Panc1 (cell line): ENCODE measurements at regions not wholly inside any gene's neighbourhood (a gene's known extent, or its start where the extent isn't known, plus 50 kb on each side); places are given as distances from the start of the nearest gene placed in this dataset.

Experiments
- POLR2AphosphoS5 ChIP-seq: IDR thresholded peaks from 2 replicates; pipeline ENCODE4 v1.6.1; 2012; ENCODE audit warnings: mild to moderate bottlenecking, low read depth, low read length, moderate library complexity
- TF ChIP-seq, protein P1 (sequence below): fragments of 450-650 bp; IDR thresholded peaks from 2 replicates; pipeline ENCODE4 v1.5.1; 2017; ENCODE audit warnings: mild to moderate bottlenecking

DNA sequence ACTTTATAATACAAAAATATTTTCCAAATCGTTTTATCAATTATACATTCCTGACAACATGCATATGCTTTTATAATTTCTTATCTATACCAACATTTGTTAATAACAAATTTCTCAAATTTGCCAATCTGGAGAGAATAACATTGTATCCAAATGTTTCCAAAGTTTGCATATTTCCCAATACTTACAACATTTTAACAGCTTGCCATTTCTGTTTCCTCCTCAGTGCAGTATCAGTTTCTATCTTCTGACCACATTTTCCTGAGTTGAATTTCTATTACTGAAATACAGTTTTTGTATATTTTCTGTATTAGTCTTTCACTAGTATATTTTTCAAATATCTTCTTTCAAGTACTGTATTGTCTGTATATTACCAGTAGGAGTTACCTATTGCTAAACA is 1594.3 kb downstream of the PLA2G4A start:
- TF ChIP-seq, protein P1, sequence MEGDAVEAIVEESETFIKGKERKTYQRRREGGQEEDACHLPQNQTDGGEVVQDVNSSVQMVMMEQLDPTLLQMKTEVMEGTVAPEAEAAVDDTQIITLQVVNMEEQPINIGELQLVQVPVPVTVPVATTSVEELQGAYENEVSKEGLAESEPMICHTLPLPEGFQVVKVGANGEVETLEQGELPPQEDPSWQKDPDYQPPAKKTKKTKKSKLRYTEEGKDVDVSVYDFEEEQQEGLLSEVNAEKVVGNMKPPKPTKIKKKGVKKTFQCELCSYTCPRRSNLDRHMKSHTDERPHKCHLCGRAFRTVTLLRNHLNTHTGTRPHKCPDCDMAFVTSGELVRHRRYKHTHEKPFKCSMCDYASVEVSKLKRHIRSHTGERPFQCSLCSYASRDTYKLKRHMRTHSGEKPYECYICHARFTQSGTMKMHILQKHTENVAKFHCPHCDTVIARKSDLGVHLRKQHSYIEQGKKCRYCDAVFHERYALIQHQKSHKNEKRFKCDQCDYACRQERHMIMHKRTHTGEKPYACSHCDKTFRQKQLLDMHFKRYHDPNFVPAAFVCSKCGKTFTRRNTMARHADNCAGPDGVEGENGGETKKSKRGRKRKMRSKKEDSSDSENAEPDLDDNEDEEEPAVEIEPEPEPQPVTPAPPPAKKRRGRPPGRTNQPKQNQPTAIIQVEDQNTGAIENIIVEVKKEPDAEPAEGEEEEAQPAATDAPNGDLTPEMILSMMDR: no peak
- TF ChIP-seq POLR2AphosphoS5: no peak
